HEK293T (cell line): ENCODE measurements at regions not wholly inside any gene's neighbourhood (a gene's known extent, or its start where the extent isn't known, plus 50 kb on each side); places are given as distances from the start of the nearest gene placed in this dataset.

Source experiments
- BHLHE40 ChIP-seq: fragments of 450-650 bp; IDR thresholded peaks from 2 replicates; pipeline ENCODE4 v1.6.1; 2016; ENCODE audit warnings: mild to moderate bottlenecking, moderate library complexity, borderline replicate concordance
- FOXM1 ChIP-seq: fragments of 450-650 bp; IDR thresholded peaks from 2 replicates; pipeline ENCODE4 v1.6.1; 2017; ENCODE audit warnings: mild to moderate bottlenecking, borderline replicate concordance
- LEF1 ChIP-seq: fragments of 450-650 bp; IDR thresholded peaks from 2 replicates; pipeline ENCODE4 v1.6.1; 2017; ENCODE audit warnings: mild to moderate bottlenecking, borderline replicate concordance
- SP1 ChIP-seq: fragments of 450-650 bp; IDR thresholded peaks from 2 replicates; pipeline ENCODE4 v1.6.1; 2017
- SUZ12 ChIP-seq: fragments of 450-650 bp; IDR thresholded peaks from 2 replicates; pipeline ENCODE4 v1.6.1; 2016; ENCODE audit warnings: mild to moderate bottlenecking

GRCh38 chr5:124395287-124395686, 351.2 kb downstream of the ZNF608 start:
- TF ChIP-seq FOXM1 (no peak), SUZ12 (no peak), BHLHE40 (no peak), LEF1 (no peak), SP1 (no peak)
